Lung microvascular endothelial cell (primary cell): ENCODE measurements at regions not wholly inside any gene's neighbourhood (a gene's known extent, or its start where the extent isn't known, plus 50 kb on each side); places are given as distances from the start of the nearest gene placed in this dataset.
"Not testable (repeated sequence)": the region's sequence is repeated elsewhere in the genome, so short reads cannot be mapped to it uniquely, and the experiment has no call there.

ENCODE experiments used
- DNase-seq, 2 donors: peaks; one replicate each; pipeline versions ENCODE4 v3.0.0 to v3.0.0-alpha.2; 2010; ENCODE audit warnings: low read depth in 2 of 2

GRCh38 chr6:15109338-15110090, 136.4 kb upstream of the JARID2 start:
- no peak for DNase-seq

GRCh38 chr6:15110726-15111354, 135.0 kb upstream of the JARID2 start:
- DNase-seq = no peak

GRCh38 chr6:15111576-15111975, 134.3 kb upstream of the JARID2 start:
- not testable (repeated sequence) for DNase-seq

GRCh38 chr6:15113587-15113986, 132.3 kb upstream of the JARID2 start:
- no peak for DNase-seq

- no peak for DNase-seq
Measured at GRCh38 chr6:15114061-15114460, 131.8 kb upstream of the JARID2 start.

- DNase-seq = no peak
Measured at GRCh38 chr6:15116889-15117288, 129.0 kb upstream of the JARID2 start.

- DNase-seq = no peak
Measured at GRCh38 chr6:15121443-15121842, 124.4 kb upstream of the JARID2 start.

GRCh38 chr6:15121977-15122550, 123.8 kb upstream of the JARID2 start:
- no peak for DNase-seq

GRCh38 chr6:15129887-15130286, 116.0 kb upstream of the JARID2 start:
- no peak for DNase-seq

GRCh38 chr6:15131234-15131633, 114.6 kb upstream of the JARID2 start:
- no peak for DNase-seq

GRCh38 chr6:15131651-15132061, 114.2 kb upstream of the JARID2 start:
- DNase-seq = no peak

GRCh38 chr6:15132167-15132566, 113.7 kb upstream of the JARID2 start:
- no peak for DNase-seq

- peak in 1 of 2 donors; percentile 47 for DNase-seq
Measured at GRCh38 chr6:15132854-15133670, 112.8 kb upstream of the JARID2 start.

- no peak for DNase-seq
Measured at GRCh38 chr6:15137086-15137485, 108.8 kb upstream of the JARID2 start.

GRCh38 chr6:15143086-15143485, 102.8 kb upstream of the JARID2 start:
- no peak for DNase-seq

- DNase-seq = no peak
Measured at GRCh38 chr6:15143540-15143939, 102.3 kb upstream of the JARID2 start.

- no peak for DNase-seq
Measured at GRCh38 chr6:15145821-15146220, 100.0 kb upstream of the JARID2 start.

- no peak for DNase-seq
Measured at GRCh38 chr6:15147827-15148226, 98.0 kb upstream of the JARID2 start.

GRCh38 chr6:15148356-15148946, 97.4 kb upstream of the JARID2 start:
- DNase-seq = no peak

GRCh38 chr6:15150207-15150606, 95.7 kb upstream of the JARID2 start:
- DNase-seq = no peak

- no peak for DNase-seq
Measured at GRCh38 chr6:15152700-15153099, 93.2 kb upstream of the JARID2 start.

- no peak for DNase-seq
Measured at GRCh38 chr6:15153191-15153590, 92.7 kb upstream of the JARID2 start.
